ENCODE measurements at regions not wholly inside any gene's neighbourhood (a gene's known extent, or its start where the extent isn't known, plus 50 kb on each side); places are given as distances from the start of the nearest gene placed in this dataset.

GRCh38 chr18:56383349-56383748 is 255.0 kb downstream of the TXNL1 start:
- H3K36me3 ChIP-seq: no peaks in the 10 kb centered on the region
- DNase-seq (no peak), ATAC-seq (no peak), FAIRE-seq (no peak)
- 93 to 100% methylated on average over 1 of the region's 1 CpG for WGBS, 2 donors
- no peaks in the 10 kb centered on the region for H3K4me1 ChIP-seq
- H3K9me3 ChIP-seq: no peaks in the 10 kb centered on the region
- no peak overlapping the region for H3K4me3 ChIP-seq
- no peaks in the 10 kb centered on the region for H3K27me3 ChIP-seq
- TF ChIP-seq CTCF (IDR thresholded peaks at IDR 0.05): no peak
- intact Hi-C loops (cut with DNase I): no loop called here
- H3K27ac ChIP-seq: no peak overlapping the region

GRCh38 chr18:56382541-56382940 is 255.9 kb downstream of the TXNL1 start:
- intact Hi-C loops (cut with DNase I): no loop called here
- H3K9me3 ChIP-seq: no peaks in the 10 kb centered on the region
- H3K4me1 ChIP-seq: no peaks in the 10 kb centered on the region
- no peak overlapping the region for H3K4me3 ChIP-seq
- H3K36me3 ChIP-seq: no peaks in the 10 kb centered on the region
- WGBS, 2 donors: 40 to 47% methylated on average over 4 of the region's 4 CpGs
- FAIRE-seq: no peak
- DNase-seq: no peak
- no peak for ATAC-seq
- no peak for TF ChIP-seq CTCF (IDR thresholded peaks at IDR 0.05)
- H3K27me3 ChIP-seq: no peaks in the 10 kb centered on the region
- H3K27ac ChIP-seq: no peak overlapping the region

GRCh38 chr18:56381196-56381595 is 257.2 kb downstream of the TXNL1 start:
- 79 to 92% methylated on average over 3 of the region's 3 CpGs for WGBS, 2 donors
- Histone ChIP-seq H3K9me3 (no peaks in the 10 kb centered on the region), H3K4me3 (no peak overlapping the region), H3K36me3 (no peaks in the 10 kb centered on the region), H3K4me1 (no peaks in the 10 kb centered on the region), H3K27ac (no peak overlapping the region), H3K27me3 (no peaks in the 10 kb centered on the region)
- DNase-seq (no peak), ATAC-seq (no peak), FAIRE-seq (no peak)
- intact Hi-C loops (cut with DNase I): no loop called here
- no peak for TF ChIP-seq CTCF (IDR thresholded peaks at IDR 0.05)

GRCh38 chr18:56380685-56381084 is 257.7 kb downstream of the TXNL1 start:
- FAIRE-seq (no peak), ATAC-seq (no peak), DNase-seq (no peak)
- H3K36me3 ChIP-seq: no peaks in the 10 kb centered on the region
- no peak overlapping the region for H3K4me3 ChIP-seq
- no peak for TF ChIP-seq CTCF (IDR thresholded peaks at IDR 0.05)
- 91 to 95% methylated on average over 8 of the region's 8 CpGs for WGBS, 2 donors
- no peaks in the 10 kb centered on the region for H3K27me3 ChIP-seq
- intact Hi-C loops (cut with DNase I): no loop called here
- no peak overlapping the region for H3K27ac ChIP-seq
- no peaks in the 10 kb centered on the region for H3K4me1 ChIP-seq
- no peaks in the 10 kb centered on the region for H3K9me3 ChIP-seq

- H3K36me3 ChIP-seq: no peaks in the 10 kb centered on the region
- ATAC-seq (no peak), DNase-seq (no peak), FAIRE-seq (no peak)
- 83 to 84% methylated on average over 6 of the region's 6 CpGs for WGBS, 2 donors
- no peak overlapping the region for H3K27ac ChIP-seq
- intact Hi-C loops (cut with DNase I): no loop called here
- no peak for TF ChIP-seq CTCF (IDR thresholded peaks at IDR 0.05)
- H3K4me1 ChIP-seq: no peaks in the 10 kb centered on the region
- no peaks in the 10 kb centered on the region for H3K9me3 ChIP-seq
- H3K27me3 ChIP-seq: no peaks in the 10 kb centered on the region
- H3K4me3 ChIP-seq: no peak overlapping the region
Observed at GRCh38 chr18:56379256-56379655, 259.1 kb downstream of the TXNL1 start.

Data from pancreas (tissue), 10 donors.